Small intestine (tissue), 7 donors: ENCODE measurements at regions not wholly inside any gene's neighbourhood (a gene's known extent, or its start where the extent isn't known, plus 50 kb on each side); places are given as distances from the start of the nearest gene placed in this dataset.

Source experiments
- DNase-seq, 2 donors: peaks; one replicate each; pipeline versions ENCODE4 v3.0.0 to v3.0.0-alpha.2; 2013
- FAIRE-seq: peaks from 2 replicates; lab custom pipeline; 2012; peaks lifted over from hg19 to GRCh38; lab: Jason Lieb, UNC
- H3K27ac ChIP-seq, 3 donors: one replicate each; pipeline ENCODE4 v1.5.1; 2013; ENCODE audit warnings: low read length in 2 of 3, mild to moderate bottlenecking in 2 of 3, control low read depth in 1 of 3, inconsistent platforms in 1 of 3, low read depth in 1 of 3, moderate library complexity in 1 of 3
- H3K27me3 ChIP-seq, 3 donors: one replicate each; pipeline ENCODE4 v1.6.1; 2013; ENCODE audit warnings: low read length in 3 of 3, inconsistent platforms in 1 of 3; ENCODE audit not compliant: control insufficient read depth in 3 of 3, insufficient read depth in 3 of 3
- H3K36me3 ChIP-seq, 3 donors: one replicate each; pipeline ENCODE4 v1.6.1; 2013; ENCODE audit warnings: low read length in 3 of 3, inconsistent platforms in 1 of 3, low read depth in 1 of 3, mild to moderate bottlenecking in 1 of 3, moderate library complexity in 1 of 3; ENCODE audit not compliant: control insufficient read depth in 3 of 3, insufficient read depth in 2 of 3
- H3K4me1 ChIP-seq, 3 donors: one replicate each; pipeline ENCODE4 v1.6.1; 2013; ENCODE audit warnings: low read length in 2 of 3, inconsistent platforms in 1 of 3, low read depth in 1 of 3, mild to moderate bottlenecking in 1 of 3, moderate library complexity in 1 of 3; ENCODE audit not compliant: control insufficient read depth in 3 of 3, insufficient read depth in 2 of 3
- H3K4me3 ChIP-seq, 3 donors: one replicate each; pipeline ENCODE4 v1.5.1; 2013; ENCODE audit warnings: low read length in 3 of 3, control low read depth in 1 of 3, inconsistent platforms in 1 of 3, low read depth in 1 of 3, mild to moderate bottlenecking in 1 of 3, moderate library complexity in 1 of 3
- H3K9me3 ChIP-seq, 2 donors: one replicate each; pipeline ENCODE4 v1.6.1; 2013; ENCODE audit warnings: low read depth in 1 of 2, low read length in 1 of 2; ENCODE audit not compliant: control insufficient read depth in 2 of 2, insufficient read depth in 1 of 2
- WGBS, 3 donors: extraction: QIAGEN DNeasy Blood & Tissue Kit; methylation state at CpG; one replicate each; pipeline ENCODE4 v1.1.7; 2013; 5-methylcytosine and 5-hydroxymethylcytosine counted together
- donor health status: healthy with polysubstance abuse.
- donor health status: control.
- donor health status: control.
- donor health status: Bipolar disorder and iron deficiency.
- donor health status: healthy.

- DNase-seq: no peak
- no peaks in the 10 kb centered on the region for H3K36me3 ChIP-seq
- H3K27me3 ChIP-seq: peaks cover 0 to 4% (median 0%) of the 10 kb centered on the region in 3 donors
- H3K4me1 ChIP-seq: peaks cover 0 to 3% (median 0%) of the 10 kb centered on the region in 3 donors
- H3K9me3 ChIP-seq: no peaks in the 10 kb centered on the region
- no peak overlapping the region for H3K27ac ChIP-seq
- no peak overlapping the region for H3K4me3 ChIP-seq
- 88 to 91% (median 88%) methylated on average over 16 of the region's 16 CpGs for WGBS, 3 donors
- FAIRE-seq: no peak
Measured at GRCh38 chr2:6782517-6783237, 83.0 kb downstream of the CMPK2 start.

- no peak overlapping the region for H3K4me3 ChIP-seq
- DNase-seq (no peak), FAIRE-seq (no peak)
- H3K36me3 ChIP-seq: no peaks in the 10 kb centered on the region
- peaks cover 0 to 4% (median 0%) of the 10 kb centered on the region in 3 donors for H3K27me3 ChIP-seq
- H3K4me1 ChIP-seq: peaks cover 0 to 3% (median 0%) of the 10 kb centered on the region in 3 donors
- no peaks in the 10 kb centered on the region for H3K9me3 ChIP-seq
- 79 to 91% (median 84%) methylated on average over 6 of the region's 6 CpGs for WGBS, 3 donors
- no peak overlapping the region for H3K27ac ChIP-seq
Measured at GRCh38 chr2:6783238-6783614, 82.5 kb downstream of the CMPK2 start.

GRCh38 chr2:6784291-6784690, 81.4 kb downstream of the CMPK2 start:
- no peak for DNase-seq
- 30 to 72% (median 46%) methylated on average over 2 of the region's 2 CpGs for WGBS, 3 donors
- peaks cover 0 to 4% (median 0%) of the 10 kb centered on the region in 3 donors for H3K27me3 ChIP-seq
- H3K36me3 ChIP-seq: no peaks in the 10 kb centered on the region
- H3K9me3 ChIP-seq: no peaks in the 10 kb centered on the region
- no peak overlapping the region for H3K4me3 ChIP-seq
- FAIRE-seq: no peak
- no peak overlapping the region for H3K27ac ChIP-seq
- H3K4me1 ChIP-seq: peaks cover 0 to 3% (median 0%) of the 10 kb centered on the region in 3 donors

GRCh38 chr2:6785493-6785892, 80.2 kb downstream of the CMPK2 start:
- WGBS, 3 donors: 63 to 82% (median 68%) methylated on average over 4 of the region's 4 CpGs
- Histone ChIP-seq H3K9me3 (no peaks in the 10 kb centered on the region), H3K27ac (no peak overlapping the region), H3K27me3 (peaks cover 0 to 4% (median 0%) of the 10 kb centered on the region in 3 donors), H3K4me1 (peaks cover 0 to 3% (median 0%) of the 10 kb centered on the region in 3 donors), H3K36me3 (no peaks in the 10 kb centered on the region), H3K4me3 (no peak overlapping the region)
- DNase-seq: no peak
- no peak for FAIRE-seq

GRCh38 chr2:6787376-6787775, 78.3 kb downstream of the CMPK2 start:
- no peak overlapping the region for H3K4me3 ChIP-seq
- no peak for DNase-seq
- no peak for FAIRE-seq

GRCh38 chr2:6788614-6789013, 77.1 kb downstream of the CMPK2 start:
- 71 to 90% (median 85%) methylated on average over 2 of the region's 2 CpGs for WGBS, 3 donors
- DNase-seq (no peak), FAIRE-seq (no peak)
- peaks cover 0 to 3% (median 0%) of the 10 kb centered on the region in 3 donors for H3K27me3 ChIP-seq
- H3K9me3 ChIP-seq: no peaks in the 10 kb centered on the region
- H3K4me1 ChIP-seq: no peaks in the 10 kb centered on the region
- H3K4me3 ChIP-seq: no peak overlapping the region
- H3K36me3 ChIP-seq: no peaks in the 10 kb centered on the region
- H3K27ac ChIP-seq: no peak overlapping the region

More at GRCh38 chr2:6787376-6787775, 78.3 kb downstream of the CMPK2 start:
- 19 to 77% (median 35%) methylated on average over 1 of the region's 1 CpG for WGBS, 3 donors
- Histone ChIP-seq H3K9me3 (no peaks in the 10 kb centered on the region), H3K27ac (no peak overlapping the region), H3K36me3 (no peaks in the 10 kb centered on the region), H3K4me1 (no peaks in the 10 kb centered on the region), H3K27me3 (peaks cover 0 to 7% (median 0%) of the 10 kb centered on the region in 3 donors)

- WGBS, 3 donors: 75 to 84% (median 79%) methylated on average over 6 of the region's 6 CpGs
- no peaks in the 10 kb centered on the region for H3K9me3 ChIP-seq
- no peak for FAIRE-seq
Measured at GRCh38 chr2:6789559-6790138, 76.1 kb downstream of the CMPK2 start.

GRCh38 chr2:6791682-6792081, 74.0 kb downstream of the CMPK2 start:
- no peaks in the 10 kb centered on the region for H3K9me3 ChIP-seq
- FAIRE-seq: no peak
- no peaks in the 10 kb centered on the region for H3K36me3 ChIP-seq
- 51 to 83% (median 71%) methylated on average over 4 of the region's 4 CpGs for WGBS, 3 donors
- DNase-seq: peak in 1 of 2 donors; percentile 3
- H3K4me3 ChIP-seq: no peak overlapping the region
- H3K27ac ChIP-seq: no peak overlapping the region
- peaks cover 0 to 11% (median 0%) of the 10 kb centered on the region in 3 donors for H3K27me3 ChIP-seq
- no peaks in the 10 kb centered on the region for H3K4me1 ChIP-seq

More at GRCh38 chr2:6789559-6790138, 76.1 kb downstream of the CMPK2 start:
- Histone ChIP-seq H3K27me3 (peaks cover 0 to 7% (median 0%) of the 10 kb centered on the region in 3 donors), H3K27ac (no peak overlapping the region), H3K4me3 (no peak overlapping the region), H3K4me1 (no peaks in the 10 kb centered on the region), H3K36me3 (no peaks in the 10 kb centered on the region)
- no peak for DNase-seq
